ENCODE measurements at regions not wholly inside any gene's neighbourhood (a gene's known extent, or its start where the extent isn't known, plus 50 kb on each side); places are given as distances from the start of the nearest gene placed in this dataset.
"Not testable (repeated sequence)": the region's sequence is repeated elsewhere in the genome, so short reads cannot be mapped to it uniquely, and the experiment has no call there.

DNA sequence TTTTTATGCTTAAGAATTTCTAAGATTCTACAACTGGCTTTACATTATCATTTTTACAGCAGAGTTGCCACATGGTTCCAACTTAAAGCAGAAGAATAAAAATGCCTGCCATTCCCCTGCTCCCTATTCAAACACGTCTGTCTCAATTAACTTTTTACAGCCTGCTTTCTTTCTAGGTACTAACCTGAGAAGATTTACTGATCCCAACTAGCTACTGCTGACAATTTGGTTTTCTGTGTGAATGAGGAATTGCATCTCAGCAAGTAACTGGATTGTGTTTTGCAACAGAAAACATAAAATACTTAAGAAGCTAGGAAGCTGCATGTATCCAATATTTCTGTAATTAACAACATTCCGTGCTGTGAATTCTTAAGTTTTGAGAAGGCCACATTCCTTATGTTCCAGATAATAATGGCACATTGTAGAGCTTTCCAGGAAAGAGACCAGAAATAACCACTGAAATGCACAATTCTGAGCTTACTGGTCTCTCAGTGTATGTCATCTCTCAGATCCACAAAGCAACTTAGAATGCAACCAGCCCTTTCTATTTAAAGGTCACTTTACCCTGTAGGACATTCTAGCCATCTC lies 306.8 kb upstream of the NMUR2 start:
- DNase-seq, result no peak

DNA sequence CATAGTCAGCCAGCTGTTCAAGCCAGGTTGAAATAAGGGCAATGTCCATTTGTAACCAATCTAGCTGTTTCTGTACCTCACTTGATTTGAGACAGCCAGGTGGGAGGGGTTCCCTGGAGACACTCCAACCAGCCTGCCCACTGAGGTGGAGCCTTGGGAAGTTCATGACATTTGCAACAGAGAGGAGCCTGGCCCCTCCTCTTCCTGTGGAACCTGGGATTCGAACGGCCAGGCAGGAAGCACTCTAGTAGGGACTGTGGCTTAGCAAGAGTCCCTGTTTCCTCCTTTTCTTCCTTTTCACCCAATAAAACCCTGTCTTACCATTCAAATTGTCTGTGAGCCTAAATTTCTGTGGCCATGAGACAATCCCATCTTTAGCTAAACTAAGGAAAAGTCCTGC lies 312.3 kb upstream of the NMUR2 start:
- no peak for DNase-seq

- no peak for DNase-seq
Observed at GRCh38 chr5:152723482-152723881, 318.4 kb upstream of the NMUR2 start.

- DNase-seq, result no peak
Observed at GRCh38 chr5:152730176-152730575, 325.1 kb upstream of the NMUR2 start.

DNA sequence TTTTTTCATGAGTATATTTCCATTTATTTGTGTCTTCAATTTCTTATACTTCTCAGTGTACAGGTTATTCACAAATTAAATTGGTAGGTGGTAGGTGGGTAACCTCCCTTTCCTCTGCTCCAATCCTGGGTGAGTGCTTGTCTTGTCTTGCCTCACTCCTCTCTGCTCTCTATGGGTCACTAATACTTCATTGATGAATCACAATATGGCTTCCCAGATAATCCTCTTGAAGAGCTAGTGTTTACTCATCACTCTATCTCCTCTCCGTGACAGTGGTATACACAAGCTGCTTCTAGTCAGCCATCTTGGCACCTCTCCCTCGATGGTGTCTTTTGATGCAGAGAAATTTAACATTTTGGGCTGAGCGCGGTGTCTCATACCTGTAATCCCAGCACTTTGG lies 331.8 kb upstream of the NMUR2 start:
- no peak for DNase-seq

DNA sequence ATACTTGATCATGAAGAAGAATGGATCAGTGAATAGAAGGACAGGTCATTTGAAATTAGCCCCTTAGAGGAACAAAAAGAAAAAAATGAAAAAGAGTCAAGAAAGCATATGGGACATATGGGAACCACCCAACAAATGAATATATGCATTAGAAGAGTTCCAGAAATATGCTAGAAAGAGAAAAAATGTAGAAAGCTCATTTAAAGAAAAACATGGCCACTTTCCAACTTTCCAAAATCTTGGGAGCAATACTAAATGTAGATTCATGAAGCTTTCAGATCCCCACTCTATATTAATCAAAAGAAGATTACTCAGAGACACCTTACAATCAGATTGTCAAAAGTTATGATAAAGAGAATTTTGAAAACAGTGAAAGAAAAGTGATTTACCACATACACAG lies 334.8 kb upstream of the NMUR2 start:
- no peak for DNase-seq

GRCh38 chr5:152741126-152741525 lies 336.0 kb upstream of the NMUR2 start:
- DNase-seq, result not testable (repeated sequence)

DNA sequence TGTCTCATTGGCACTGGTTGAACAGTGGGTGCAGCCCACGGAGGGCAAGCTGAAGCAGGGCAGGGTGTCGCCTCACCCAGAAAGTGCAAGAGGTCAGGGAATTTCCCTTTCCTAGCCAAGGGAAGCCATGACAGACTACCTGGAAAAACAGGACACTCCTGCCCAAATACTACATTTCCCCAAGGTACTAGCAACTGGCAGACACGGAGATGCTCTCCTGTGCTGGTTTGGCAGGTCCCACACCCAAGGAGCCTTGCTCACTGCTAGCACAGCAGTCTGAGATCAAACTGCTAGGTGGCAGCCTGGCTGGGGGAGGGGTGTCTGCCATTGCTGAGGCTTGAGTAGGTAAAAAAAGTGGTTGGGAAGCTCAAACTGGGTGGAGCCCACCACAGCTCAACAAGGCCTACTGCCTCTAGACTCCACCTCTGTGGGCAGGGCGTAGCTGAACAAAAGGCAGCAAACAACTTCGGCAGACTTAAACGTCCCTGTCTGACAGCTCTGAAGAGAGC lies 382.7 kb upstream of the NMUR2 start:
- DNase-seq, result not testable (repeated sequence)

- no peak for DNase-seq
Observed at GRCh38 chr5:152801886-152802285, 396.8 kb upstream of the NMUR2 start.

GRCh38 chr5:152804179-152804578 lies 399.1 kb upstream of the NMUR2 start:
- no peak for DNase-seq

- no peak for DNase-seq
Observed at GRCh38 chr5:152811988-152812387, 406.9 kb upstream of the NMUR2 start.

DNA sequence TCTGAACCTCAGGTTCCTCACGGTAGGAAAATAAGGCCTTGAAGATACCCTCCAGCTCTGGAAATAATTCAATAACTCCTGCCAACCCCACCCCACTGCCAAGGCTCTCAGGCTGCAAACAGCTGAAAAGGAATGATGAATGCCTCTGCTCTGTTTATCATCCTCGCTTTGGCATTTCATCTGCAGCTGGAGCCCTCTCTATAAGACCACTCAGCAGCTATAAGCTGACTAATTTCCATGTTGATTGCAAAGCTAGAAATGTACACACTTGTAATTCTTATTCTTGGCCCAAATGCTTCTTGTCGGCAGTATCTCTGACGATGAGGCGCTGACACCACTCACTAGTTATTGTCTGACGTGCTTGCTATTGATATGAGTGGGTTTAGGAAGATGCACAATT lies 408.4 kb upstream of the NMUR2 start:
- no peak for DNase-seq

DNA sequence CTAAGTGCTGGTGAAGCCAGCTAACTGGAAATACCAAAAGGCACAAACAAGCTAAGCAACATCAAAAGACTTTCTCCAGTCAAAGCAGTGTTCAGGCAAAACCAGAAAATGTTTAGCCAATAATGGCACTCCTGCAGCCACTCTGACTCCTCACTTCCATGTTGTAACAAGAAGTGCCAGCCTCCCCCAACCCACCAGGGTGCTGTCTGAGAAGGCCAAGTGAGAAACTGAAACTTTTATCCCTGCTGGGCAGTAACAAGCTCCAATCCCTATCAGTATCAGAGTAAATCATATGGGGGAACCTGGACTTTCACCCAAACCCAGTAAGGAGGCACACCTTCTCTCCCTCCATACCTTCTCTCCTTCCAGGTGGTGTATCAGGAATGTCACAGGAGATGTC lies 414.8 kb upstream of the NMUR2 start:
- no peak for DNase-seq

DNA sequence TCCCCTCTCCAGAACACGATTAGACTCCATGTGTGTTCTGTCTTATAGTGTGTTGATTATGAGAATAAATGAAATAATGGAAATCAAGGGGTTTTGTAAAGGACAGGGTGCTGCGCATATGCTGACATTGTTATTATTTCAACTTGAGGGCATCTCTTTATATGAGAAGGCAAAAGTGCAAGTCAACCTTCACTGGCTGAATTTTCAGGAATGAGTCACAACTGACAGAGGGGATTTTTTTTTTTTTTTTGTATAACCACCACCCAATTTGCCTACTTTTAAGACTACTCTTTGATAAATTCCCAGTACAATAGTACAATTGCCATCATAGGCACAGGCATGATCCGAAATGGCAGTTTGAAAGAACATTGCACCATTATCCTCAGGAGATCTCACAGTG lies 419.2 kb upstream of the NMUR2 start:
- no peak for DNase-seq

- DNase-seq, result no peak
Observed at GRCh38 chr5:152838241-152838786, 433.2 kb upstream of the NMUR2 start.

DNA sequence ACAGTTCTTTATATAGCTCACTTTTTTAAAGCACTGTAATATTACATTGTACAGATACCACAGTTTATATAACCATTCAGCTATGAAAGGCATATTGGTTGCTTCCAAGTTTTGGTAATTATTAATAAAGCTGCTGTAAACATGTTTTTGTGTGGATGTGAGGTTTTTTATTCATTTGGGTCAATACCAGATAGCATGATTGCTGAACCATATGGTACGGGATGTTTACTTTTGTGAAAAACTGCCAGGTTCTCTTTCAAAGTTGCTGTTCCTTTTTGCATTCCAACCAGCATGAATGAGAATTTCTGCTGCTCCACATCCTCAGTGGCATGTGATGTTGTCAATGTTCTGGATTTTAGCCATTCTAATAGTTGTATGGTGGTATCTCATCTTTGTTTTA lies 439.6 kb upstream of the NMUR2 start:
- DNase-seq, result no peak

DNA sequence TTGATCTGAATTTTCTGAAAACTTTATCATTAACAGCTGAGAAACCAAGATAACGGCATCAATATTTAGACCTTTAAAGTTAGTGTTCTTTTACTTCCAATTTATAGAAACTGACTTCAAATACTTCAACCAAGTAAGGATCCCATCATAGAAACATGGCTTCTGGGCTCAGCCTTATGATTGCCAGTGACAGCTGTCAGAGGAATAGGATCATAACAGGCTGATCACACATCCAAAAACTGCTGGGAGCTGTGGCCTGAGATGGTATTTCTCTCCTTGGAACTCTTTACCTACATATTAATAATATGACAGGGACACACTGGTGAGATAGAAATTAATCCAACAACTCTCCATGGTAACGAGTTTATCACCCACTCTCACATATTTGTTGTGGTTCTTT lies 448.3 kb upstream of the NMUR2 start:
- DNase-seq, result no peak

DNA sequence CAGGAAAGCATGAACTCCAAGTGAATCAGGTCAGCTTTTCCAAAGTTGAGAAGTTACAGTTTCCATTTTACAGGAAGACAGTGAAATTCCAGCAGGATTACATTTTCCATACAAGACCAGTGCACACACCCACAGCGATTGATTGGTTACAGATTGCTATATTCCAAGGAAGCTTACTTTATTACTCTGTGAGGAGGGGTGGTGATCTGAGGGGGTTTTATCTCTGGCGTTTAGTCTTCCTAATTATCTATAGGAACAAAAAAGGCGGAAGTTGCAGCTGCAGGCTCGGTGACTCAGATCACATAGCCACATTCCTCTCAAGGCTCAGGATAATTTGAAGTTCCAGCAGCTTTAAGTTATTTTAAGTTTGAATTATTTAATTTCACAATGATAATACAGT lies 450.4 kb upstream of the NMUR2 start:
- no peak for DNase-seq

DNA sequence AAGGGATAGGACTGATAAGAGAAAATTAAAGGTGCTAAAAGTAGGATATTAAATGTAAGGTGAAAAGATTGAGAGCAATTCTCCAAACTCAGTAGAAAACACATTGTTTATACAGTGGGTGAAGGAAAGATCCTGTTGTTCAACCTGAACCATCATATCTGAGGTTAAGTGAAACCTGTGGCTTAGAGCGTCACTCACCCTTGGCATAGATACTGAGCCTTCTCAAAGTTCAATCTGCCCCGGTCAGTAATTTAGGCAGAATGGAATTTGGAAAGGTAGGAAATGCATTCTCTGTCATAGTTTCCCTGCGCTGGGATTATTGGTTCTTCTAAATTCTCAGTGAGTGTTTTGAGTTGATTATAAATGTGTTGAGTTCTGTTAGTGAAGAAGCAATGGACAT lies 456.2 kb upstream of the NMUR2 start:
- no peak for DNase-seq

DNA sequence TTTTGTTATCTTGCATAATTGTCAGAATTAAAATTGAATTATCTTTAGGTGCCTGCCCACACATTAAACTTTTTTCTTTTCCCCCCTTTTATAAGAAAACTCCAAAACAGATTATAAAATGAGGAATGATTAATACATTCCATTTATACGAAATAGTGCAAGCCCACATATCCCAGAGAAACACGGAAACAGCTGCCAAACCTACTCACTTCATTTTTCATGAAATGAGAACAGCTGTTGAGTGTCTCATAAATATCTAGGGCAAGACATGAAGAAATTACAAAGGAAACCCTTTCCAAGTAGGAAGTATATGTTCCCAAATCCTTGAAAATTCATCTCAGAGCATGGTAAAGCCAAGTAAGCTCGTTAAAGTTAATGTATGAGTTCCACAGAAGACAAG lies 459.4 kb upstream of the NMUR2 start:
- no peak for DNase-seq

GRCh38 chr5:152864991-152865390 lies 459.9 kb upstream of the NMUR2 start:
- DNase-seq, result no peak

GRCh38 chr5:152869971-152870370 lies 464.9 kb upstream of the NMUR2 start:
- no peak for DNase-seq

DNA sequence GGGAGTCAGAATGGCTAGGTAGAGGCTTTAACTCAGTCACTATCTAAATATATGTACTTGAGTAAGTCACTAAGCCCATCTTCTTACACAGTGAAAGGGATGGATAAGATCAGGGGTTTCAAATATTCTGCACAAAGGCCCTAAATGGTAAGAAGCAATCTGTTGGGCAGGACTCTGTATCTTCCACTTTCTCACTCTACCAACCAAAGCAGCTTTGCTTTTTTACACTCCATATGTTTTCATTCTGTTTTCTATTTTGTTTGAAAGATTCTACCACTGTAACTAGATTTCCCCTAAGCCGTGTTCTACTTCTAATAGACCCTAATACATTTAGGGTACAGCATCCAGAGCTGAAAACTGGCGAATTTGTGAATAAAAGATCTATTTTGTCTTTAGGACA lies 477.5 kb upstream of the NMUR2 start:
- no peak for DNase-seq

DNA sequence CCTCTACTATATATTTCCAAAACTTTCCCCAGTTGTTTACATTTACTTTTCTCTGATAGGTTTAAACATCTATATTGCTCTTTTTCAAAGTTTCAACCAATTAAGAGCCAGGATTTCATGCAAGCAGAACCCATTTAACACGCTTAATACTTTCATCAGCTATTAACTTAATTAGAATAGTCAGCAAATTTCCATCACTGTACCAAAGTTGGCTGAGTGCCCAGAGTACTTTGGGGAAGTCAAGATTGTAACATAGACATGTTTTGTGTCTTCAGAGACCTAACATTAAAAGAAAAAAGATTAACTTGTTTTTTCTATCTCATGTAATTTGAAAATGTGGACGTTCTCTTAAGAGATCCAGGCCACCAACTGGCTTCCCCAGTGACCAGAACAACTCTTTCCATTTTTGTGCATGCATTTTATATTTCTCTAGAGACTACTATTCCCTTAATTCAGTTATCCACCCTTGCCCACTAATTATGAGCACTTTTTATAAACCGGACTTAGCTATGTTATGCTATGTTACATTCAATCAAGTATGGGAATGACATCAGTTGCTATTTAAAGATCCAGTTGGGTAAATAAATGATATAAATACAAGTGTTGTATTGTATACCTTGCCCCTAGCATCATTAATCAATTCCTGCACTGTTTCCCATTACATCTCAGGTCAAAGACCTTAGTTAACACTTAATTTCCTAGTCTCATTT lies 478.1 kb upstream of the NMUR2 start:
- DNase-seq, result no peak

- DNase-seq, result no peak
Observed at GRCh38 chr5:152884006-152884405, 478.9 kb upstream of the NMUR2 start.

Data from activated CD8-positive, alpha-beta memory T cell treated with anti-CD3 and anti-CD28 coated beads for 24 hours (primary cell).